CD4-positive, CD25-positive, alpha-beta regulatory T cell (primary cell): ENCODE measurements at regions not wholly inside any gene's neighbourhood (a gene's known extent, or its start where the extent isn't known, plus 50 kb on each side); places are given as distances from the start of the nearest gene placed in this dataset.

ENCODE experiments used
- ATAC-seq, 2 donors: fragments of 150-1000 bp; cut with Tn5 transposase; one replicate each; pipeline ENCODE4 v1.10.0; 2021; ENCODE audit warnings: low read depth in 2 of 2, moderate number of reproducible peaks in 2 of 2, moderate library complexity in 1 of 2
- DNase-seq, 3 donors: peaks; one replicate each; pipeline versions ENCODE4 v3.0.0 to v3.0.0-alpha.2; 2012 to 2022; ENCODE audit warnings: mixed read lengths in 1 of 3
- H3K27ac ChIP-seq: one replicate; pipeline ENCODE4 v1.7.0; 2013; ENCODE audit warnings: mild to moderate bottlenecking, low read length; ENCODE audit not compliant: insufficient read depth, poor library complexity, severe bottlenecking
- H3K27me3 ChIP-seq: one replicate; pipeline ENCODE4 v1.7.0; 2013; ENCODE audit warnings: low read length; ENCODE audit not compliant: control insufficient read depth, insufficient read depth
- H3K36me3 ChIP-seq: one replicate; pipeline ENCODE4 v1.7.0; 2013; ENCODE audit warnings: mild to moderate bottlenecking, low read length, moderate library complexity; ENCODE audit not compliant: control insufficient read depth, insufficient read depth
- H3K4me1 ChIP-seq: 2 replicates; pipeline ENCODE4 v1.7.0; 2013; ENCODE audit warnings: mild to moderate bottlenecking, low read length; ENCODE audit not compliant: insufficient read depth, control insufficient read depth, poor library complexity, severe bottlenecking
- H3K4me3 ChIP-seq: one replicate; pipeline ENCODE4 v1.7.0; 2013; ENCODE audit warnings: low read depth, mild to moderate bottlenecking, low read length, moderate library complexity
- H3K9me3 ChIP-seq, 2 experiments: 1 replicate in 1 of 2; 2 replicates in 1 of 2; pipeline ENCODE4 v1.7.0; 2013; ENCODE audit warnings: low read length in 2 of 2, mild to moderate bottlenecking in 1 of 2, moderate library complexity in 1 of 2; ENCODE audit not compliant: control insufficient read depth in 2 of 2
- H3K27ac Mint-ChIP-seq, 3 donors: one replicate each; pipeline ENCODE4 v1.8.0; 2020 to 2022; ENCODE audit warnings: mild to moderate bottlenecking in 3 of 3, mixed read lengths in 3 of 3, moderate library complexity in 2 of 3
- H3K27me3 Mint-ChIP-seq: one replicate; pipeline ENCODE4 v1.8.0; 2022; ENCODE audit warnings: mild to moderate bottlenecking, mixed read lengths
- H3K36me3 Mint-ChIP-seq: one replicate; pipeline ENCODE4 v1.8.0; 2020; ENCODE audit warnings: mixed read lengths
- H3K4me1 Mint-ChIP-seq, 4 donors: one replicate each; pipeline ENCODE4 v1.8.0; 2020 to 2022; ENCODE audit warnings: mixed read lengths in 4 of 4, mild to moderate bottlenecking in 1 of 4
- H3K4me3 Mint-ChIP-seq, 4 donors: one replicate each; pipeline ENCODE4 v1.8.0; 2020 to 2022; ENCODE audit warnings: mild to moderate bottlenecking in 4 of 4, mixed read lengths in 4 of 4, moderate library complexity in 3 of 4
- H3K9me3 Mint-ChIP-seq, 7 donors: one replicate each; pipeline ENCODE4 v1.8.0; 2020 to 2022; ENCODE audit warnings: mixed read lengths in 7 of 7, mild to moderate bottlenecking in 3 of 7, moderate library complexity in 2 of 7

- ATAC-seq (no peak), DNase-seq (no peak)
- Histone ChIP-seq H3K4me1 (no peaks in the 10 kb centered on the region), H3K36me3 (no peaks in the 10 kb centered on the region), H3K9me3 (no peaks in the 10 kb centered on the region), H3K27ac (no peak overlapping the region), H3K27me3 (no peaks in the 10 kb centered on the region), H3K4me3 (no peak overlapping the region)
- no peak overlapping the region for H3K27ac Mint-ChIP-seq
- no peaks in the 10 kb centered on the region for H3K27me3 Mint-ChIP-seq
- no peaks in the 10 kb centered on the region for H3K36me3 Mint-ChIP-seq
- no peaks in the 10 kb centered on the region for H3K4me1 Mint-ChIP-seq
- peaks cover 0 to 19% (median 4%) of the 10 kb centered on the region in 7 donors for H3K9me3 Mint-ChIP-seq
- H3K4me3 Mint-ChIP-seq, result no peak overlapping the region
Observed at GRCh38 chr5:2995035-2995434, 243.6 kb upstream of the IRX2 start.

GRCh38 chr5:2993771-2994170 is 242.3 kb upstream of the IRX2 start:
- Mint-ChIP-seq H3K4me1 (no peaks in the 10 kb centered on the region), H3K27ac (no peak overlapping the region), H3K36me3 (no peaks in the 10 kb centered on the region), H3K27me3 (no peaks in the 10 kb centered on the region), H3K4me3 (no peak overlapping the region), H3K9me3 (peaks cover 0 to 16% (median 4%) of the 10 kb centered on the region in 7 donors)
- ATAC-seq, result no peak
- Histone ChIP-seq H3K27ac (no peak overlapping the region), H3K4me3 (no peak overlapping the region), H3K9me3 (no peaks in the 10 kb centered on the region), H3K4me1 (no peaks in the 10 kb centered on the region), H3K27me3 (no peaks in the 10 kb centered on the region), H3K36me3 (no peaks in the 10 kb centered on the region)
- DNase-seq, result no peak

- Histone ChIP-seq H3K9me3 (no peaks in the 10 kb centered on the region), H3K27ac (no peak overlapping the region), H3K4me3 (no peak overlapping the region), H3K27me3 (no peaks in the 10 kb centered on the region), H3K36me3 (no peaks in the 10 kb centered on the region), H3K4me1 (no peaks in the 10 kb centered on the region)
- Mint-ChIP-seq H3K27me3 (no peaks in the 10 kb centered on the region), H3K36me3 (no peaks in the 10 kb centered on the region), H3K4me1 (no peaks in the 10 kb centered on the region), H3K27ac (no peak overlapping the region), H3K9me3 (peaks cover 0 to 16% (median 4%) of the 10 kb centered on the region in 7 donors), H3K4me3 (no peak overlapping the region)
- DNase-seq (no peak), ATAC-seq (no peak)
Observed at GRCh38 chr5:2993301-2993700, 241.8 kb upstream of the IRX2 start.

- Mint-ChIP-seq H3K9me3 (peaks cover 0 to 12% (median 4%) of the 10 kb centered on the region in 7 donors), H3K27ac (no peak overlapping the region), H3K27me3 (no peaks in the 10 kb centered on the region), H3K4me3 (no peak overlapping the region), H3K36me3 (no peaks in the 10 kb centered on the region), H3K4me1 (no peaks in the 10 kb centered on the region)
- Histone ChIP-seq H3K36me3 (no peaks in the 10 kb centered on the region), H3K9me3 (no peaks in the 10 kb centered on the region), H3K4me3 (no peak overlapping the region), H3K27me3 (no peaks in the 10 kb centered on the region), H3K27ac (no peak overlapping the region), H3K4me1 (no peaks in the 10 kb centered on the region)
- DNase-seq (no peak), ATAC-seq (no peak)
Observed at GRCh38 chr5:2992806-2993205, 241.3 kb upstream of the IRX2 start.

- H3K27me3 Mint-ChIP-seq, result no peaks in the 10 kb centered on the region
- H3K4me1 Mint-ChIP-seq, result no peaks in the 10 kb centered on the region
- DNase-seq (no peak), ATAC-seq (no peak)
- no peak overlapping the region for H3K4me3 Mint-ChIP-seq
- Histone ChIP-seq H3K4me1 (no peaks in the 10 kb centered on the region), H3K36me3 (no peaks in the 10 kb centered on the region), H3K27ac (no peak overlapping the region), H3K9me3 (no peaks in the 10 kb centered on the region), H3K4me3 (no peak overlapping the region), H3K27me3 (no peaks in the 10 kb centered on the region)
- no peak overlapping the region for H3K27ac Mint-ChIP-seq
- H3K9me3 Mint-ChIP-seq, result peaks cover 2 to 12% (median 4%) of the 10 kb centered on the region in 7 donors
- no peaks in the 10 kb centered on the region for H3K36me3 Mint-ChIP-seq
Observed at GRCh38 chr5:2991884-2992283, 240.4 kb upstream of the IRX2 start.

GRCh38 chr5:2989517-2989916 is 238.0 kb upstream of the IRX2 start:
- DNase-seq (no peak), ATAC-seq (no peak)
- Histone ChIP-seq H3K27ac (no peak overlapping the region), H3K4me3 (no peak overlapping the region), H3K27me3 (no peaks in the 10 kb centered on the region), H3K9me3 (no peaks in the 10 kb centered on the region), H3K4me1 (no peaks in the 10 kb centered on the region), H3K36me3 (no peaks in the 10 kb centered on the region)
- Mint-ChIP-seq H3K4me3 (no peak overlapping the region), H3K27ac (no peak overlapping the region), H3K36me3 (no peaks in the 10 kb centered on the region), H3K9me3 (peaks cover 4 to 13% (median 6%) of the 10 kb centered on the region in 7 donors), H3K4me1 (no peaks in the 10 kb centered on the region), H3K27me3 (no peaks in the 10 kb centered on the region)

- no peak overlapping the region for H3K4me3 Mint-ChIP-seq
- H3K27ac ChIP-seq, result no peak overlapping the region
- no peak for ATAC-seq
- no peak overlapping the region for H3K27ac Mint-ChIP-seq
- no peaks in the 10 kb centered on the region for H3K36me3 ChIP-seq
- peaks cover 0 to 5% of the 10 kb centered on the region in 2 experiments for H3K9me3 ChIP-seq
- no peaks in the 10 kb centered on the region for H3K4me1 ChIP-seq
- DNase-seq, result no peak
- H3K4me3 ChIP-seq, result no peak overlapping the region
- H3K27me3 Mint-ChIP-seq, result no peaks in the 10 kb centered on the region
- peaks cover 0 to 13% (median 6%) of the 10 kb centered on the region in 7 donors for H3K9me3 Mint-ChIP-seq
- H3K4me1 Mint-ChIP-seq, result no peaks in the 10 kb centered on the region
- H3K36me3 Mint-ChIP-seq, result no peaks in the 10 kb centered on the region
- H3K27me3 ChIP-seq, result no peaks in the 10 kb centered on the region
Observed at GRCh38 chr5:2986301-2986700, 234.8 kb upstream of the IRX2 start.

- Histone ChIP-seq H3K36me3 (no peaks in the 10 kb centered on the region), H3K9me3 (peaks cover 0 to 5% of the 10 kb centered on the region in 2 experiments), H3K4me1 (no peaks in the 10 kb centered on the region), H3K4me3 (no peak overlapping the region), H3K27me3 (no peaks in the 10 kb centered on the region), H3K27ac (no peak overlapping the region)
- H3K27ac Mint-ChIP-seq, result no peak overlapping the region
- no peaks in the 10 kb centered on the region for H3K27me3 Mint-ChIP-seq
- H3K9me3 Mint-ChIP-seq, result peaks cover 0 to 13% (median 6%) of the 10 kb centered on the region in 7 donors
- H3K4me1 Mint-ChIP-seq, result no peaks in the 10 kb centered on the region
- ATAC-seq (no peak), DNase-seq (no peak)
- H3K4me3 Mint-ChIP-seq, result no peak overlapping the region
- no peaks in the 10 kb centered on the region for H3K36me3 Mint-ChIP-seq
Observed at GRCh38 chr5:2985718-2986117, 234.2 kb upstream of the IRX2 start.
